ENCODE measurements at regions not wholly inside any gene's neighbourhood (a gene's known extent, or its start where the extent isn't known, plus 50 kb on each side); places are given as distances from the start of the nearest gene placed in this dataset.
A peak's percentile ranks its signal among the peaks of the same experiment; 100 is the strongest.
"Not testable (repeated sequence)": the region's sequence is repeated elsewhere in the genome, so short reads cannot be mapped to it uniquely, and the experiment has no call there.

DNA sequence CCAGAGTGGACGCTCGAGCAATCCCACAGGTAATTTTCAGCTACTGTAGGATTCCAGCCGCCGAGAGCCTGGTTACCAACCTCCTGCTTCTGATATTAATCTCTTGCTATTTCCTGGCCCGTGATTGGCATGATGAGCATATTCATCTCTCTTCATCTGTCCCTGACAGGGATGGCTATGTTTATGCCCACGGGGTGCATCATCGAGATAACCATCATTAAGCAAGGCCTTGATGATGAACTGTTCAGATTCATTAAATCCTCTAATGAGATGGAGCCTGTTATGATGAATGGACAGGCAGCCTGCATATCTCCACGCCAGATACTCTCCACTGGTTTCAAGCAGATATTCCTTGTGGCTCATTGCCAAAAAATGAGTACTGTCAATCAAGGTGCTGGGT, 227.3 kb downstream of the ZNF37A start:
- not testable (repeated sequence) for H4K20me1 ChIP-seq (ENCODE audit: control insufficient read depth, extremely low read depth, insufficient read depth, low read length); H3K9me3 ChIP-seq (ENCODE audit: control insufficient read depth, insufficient read depth, low read depth, low read length); H3K9ac ChIP-seq (ENCODE audit: insufficient read depth, low read length); H3K4me3 ChIP-seq (replicated peaks in 1 of 4; ENCODE audit: control extremely low read depth in 1 of 4, insufficient read depth in 1 of 4, low read depth in 3 of 4, low read length in 4 of 4); H2AFZ ChIP-seq (ENCODE audit: low read length); DNase-seq (ENCODE audit: low read depth in 2 of 2); H3K79me2 ChIP-seq (ENCODE audit: control insufficient read depth, insufficient read depth, low read length); H3K27me3 ChIP-seq (ENCODE audit: control insufficient read depth, insufficient read depth, low read length); H3K4me1 ChIP-seq (ENCODE audit: control insufficient read depth, extremely low read depth, insufficient read depth, low read length); H3K27ac ChIP-seq (ENCODE audit: insufficient read depth, low read length); H3K36me3 ChIP-seq (ENCODE audit: control insufficient read depth, insufficient read depth, low read length); H3K4me2 ChIP-seq (ENCODE audit: extremely low read depth, insufficient read depth, low read length)

- H3K9me3 ChIP-seq (ENCODE audit: control insufficient read depth, insufficient read depth, low read depth, low read length); DNase-seq (ENCODE audit: low read depth in 2 of 2); H3K4me3 ChIP-seq (replicated peaks in 1 of 4; ENCODE audit: control extremely low read depth in 1 of 4, insufficient read depth in 1 of 4, low read depth in 3 of 4, low read length in 4 of 4); H3K27me3 ChIP-seq (ENCODE audit: control insufficient read depth, insufficient read depth, low read length); H3K9ac ChIP-seq (ENCODE audit: insufficient read depth, low read length); H3K27ac ChIP-seq (ENCODE audit: insufficient read depth, low read length); H3K4me1 ChIP-seq (ENCODE audit: control insufficient read depth, extremely low read depth, insufficient read depth, low read length); H3K36me3 ChIP-seq (ENCODE audit: control insufficient read depth, insufficient read depth, low read length); H4K20me1 ChIP-seq (ENCODE audit: control insufficient read depth, extremely low read depth, insufficient read depth, low read length); H3K79me2 ChIP-seq (ENCODE audit: control insufficient read depth, insufficient read depth, low read length); H2AFZ ChIP-seq (ENCODE audit: low read length); H3K4me2 ChIP-seq (ENCODE audit: extremely low read depth, insufficient read depth, low read length): not testable (repeated sequence)
Measured at GRCh38 chr10:38330306-38330705, 236.2 kb downstream of the ZNF37A start.

DNA sequence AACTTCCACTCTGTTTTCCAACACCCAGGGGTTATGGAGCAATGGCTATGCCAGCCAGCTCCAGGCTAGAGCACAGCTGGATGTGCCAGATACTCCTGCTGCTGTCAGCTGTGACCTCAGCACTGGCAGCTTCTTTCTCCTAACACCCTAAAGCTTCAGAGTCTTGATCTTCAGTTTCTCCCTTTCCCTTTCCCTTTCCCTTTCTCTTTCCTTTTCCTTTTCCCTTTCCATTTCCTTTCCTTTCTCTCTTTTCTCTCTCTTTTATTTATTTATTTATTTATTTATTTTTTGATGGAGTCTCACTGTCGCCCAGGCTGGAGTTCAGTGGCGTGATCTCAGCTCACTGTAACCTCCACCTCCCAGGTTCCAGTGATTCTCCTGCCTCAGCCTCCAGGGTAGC, 237.0 kb downstream of the ZNF37A start:
- not testable (repeated sequence) for H3K27ac ChIP-seq (ENCODE audit: insufficient read depth, low read length); H4K20me1 ChIP-seq (ENCODE audit: control insufficient read depth, extremely low read depth, insufficient read depth, low read length); H3K4me3 ChIP-seq (replicated peaks in 1 of 4; ENCODE audit: control extremely low read depth in 1 of 4, insufficient read depth in 1 of 4, low read depth in 3 of 4, low read length in 4 of 4); H3K9ac ChIP-seq (ENCODE audit: insufficient read depth, low read length); H3K36me3 ChIP-seq (ENCODE audit: control insufficient read depth, insufficient read depth, low read length); H2AFZ ChIP-seq (ENCODE audit: low read length); H3K4me2 ChIP-seq (ENCODE audit: extremely low read depth, insufficient read depth, low read length); H3K9me3 ChIP-seq (ENCODE audit: control insufficient read depth, insufficient read depth, low read depth, low read length); H3K4me1 ChIP-seq (ENCODE audit: control insufficient read depth, extremely low read depth, insufficient read depth, low read length); H3K27me3 ChIP-seq (ENCODE audit: control insufficient read depth, insufficient read depth, low read length); H3K79me2 ChIP-seq (ENCODE audit: control insufficient read depth, insufficient read depth, low read length); DNase-seq (ENCODE audit: low read depth in 2 of 2)

DNA sequence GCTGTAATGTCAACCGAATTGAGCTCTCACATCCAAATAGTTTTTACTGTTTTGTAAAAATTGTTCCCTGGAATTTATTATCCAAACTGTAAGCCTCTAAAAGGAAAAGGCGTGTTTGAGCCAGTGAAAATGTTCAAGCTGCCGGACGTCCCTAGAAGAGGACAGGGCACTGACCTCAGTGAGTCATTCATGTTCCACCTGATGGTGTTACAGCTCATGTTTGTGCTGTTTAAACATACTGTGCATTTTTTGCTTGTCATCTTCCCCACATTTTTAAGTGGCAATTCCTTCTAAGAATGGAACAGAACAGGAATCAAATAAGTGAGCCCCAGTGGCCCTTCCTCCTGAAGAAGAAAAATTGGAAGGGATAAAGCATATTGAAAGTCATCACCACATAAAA, 239.6 kb downstream of the ZNF37A start:
- H3K27ac ChIP-seq (ENCODE audit: insufficient read depth, low read length); H3K36me3 ChIP-seq (ENCODE audit: control insufficient read depth, insufficient read depth, low read length); H3K79me2 ChIP-seq (ENCODE audit: control insufficient read depth, insufficient read depth, low read length); H2AFZ ChIP-seq (ENCODE audit: low read length); H3K27me3 ChIP-seq (ENCODE audit: control insufficient read depth, insufficient read depth, low read length); H3K4me2 ChIP-seq (ENCODE audit: extremely low read depth, insufficient read depth, low read length); H4K20me1 ChIP-seq (ENCODE audit: control insufficient read depth, extremely low read depth, insufficient read depth, low read length); H3K4me3 ChIP-seq (replicated peaks in 1 of 4; ENCODE audit: control extremely low read depth in 1 of 4, insufficient read depth in 1 of 4, low read depth in 3 of 4, low read length in 4 of 4); H3K9ac ChIP-seq (ENCODE audit: insufficient read depth, low read length); DNase-seq (ENCODE audit: low read depth in 2 of 2); H3K9me3 ChIP-seq (ENCODE audit: control insufficient read depth, insufficient read depth, low read depth, low read length); H3K4me1 ChIP-seq (ENCODE audit: control insufficient read depth, extremely low read depth, insufficient read depth, low read length): not testable (repeated sequence)

- not testable (repeated sequence) for H3K4me1 ChIP-seq (ENCODE audit: control insufficient read depth, extremely low read depth, insufficient read depth, low read length); DNase-seq (ENCODE audit: low read depth in 2 of 2); H3K4me3 ChIP-seq (replicated peaks in 1 of 4; ENCODE audit: control extremely low read depth in 1 of 4, insufficient read depth in 1 of 4, low read depth in 3 of 4, low read length in 4 of 4); H3K27me3 ChIP-seq (ENCODE audit: control insufficient read depth, insufficient read depth, low read length); H4K20me1 ChIP-seq (ENCODE audit: control insufficient read depth, extremely low read depth, insufficient read depth, low read length); H3K27ac ChIP-seq (ENCODE audit: insufficient read depth, low read length); H3K9ac ChIP-seq (ENCODE audit: insufficient read depth, low read length); H3K9me3 ChIP-seq (ENCODE audit: control insufficient read depth, insufficient read depth, low read depth, low read length); H3K36me3 ChIP-seq (ENCODE audit: control insufficient read depth, insufficient read depth, low read length); H3K79me2 ChIP-seq (ENCODE audit: control insufficient read depth, insufficient read depth, low read length); H2AFZ ChIP-seq (ENCODE audit: low read length); H3K4me2 ChIP-seq (ENCODE audit: extremely low read depth, insufficient read depth, low read length)
Measured at GRCh38 chr10:38350645-38351044, 256.5 kb downstream of the ZNF37A start.

DNA sequence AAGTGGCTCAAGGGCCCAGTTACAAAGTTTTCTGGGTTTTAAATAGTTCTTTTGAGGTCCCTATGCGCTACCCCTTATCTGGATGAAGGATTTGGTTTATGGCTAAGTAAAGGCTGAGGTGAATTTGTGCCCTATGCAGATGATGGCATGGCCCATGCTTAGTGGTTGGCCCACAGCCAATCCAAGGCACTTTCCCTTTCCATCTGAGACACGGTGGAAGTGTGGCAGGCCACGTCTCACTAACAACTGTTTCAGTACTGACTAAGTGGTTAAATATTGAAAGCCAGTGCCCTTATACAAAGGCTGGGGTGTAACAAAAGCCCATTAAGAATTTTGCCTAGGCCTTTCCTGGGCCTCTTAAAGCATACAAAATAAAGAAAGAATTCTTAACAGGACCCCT, 260.3 kb downstream of the ZNF37A start:
- not testable (repeated sequence) for H3K9ac ChIP-seq (ENCODE audit: insufficient read depth, low read length); H4K20me1 ChIP-seq (ENCODE audit: control insufficient read depth, extremely low read depth, insufficient read depth, low read length); H2AFZ ChIP-seq (ENCODE audit: low read length); H3K27me3 ChIP-seq (ENCODE audit: control insufficient read depth, insufficient read depth, low read length); DNase-seq (ENCODE audit: low read depth in 2 of 2); H3K9me3 ChIP-seq (ENCODE audit: control insufficient read depth, insufficient read depth, low read depth, low read length); H3K36me3 ChIP-seq (ENCODE audit: control insufficient read depth, insufficient read depth, low read length); H3K4me1 ChIP-seq (ENCODE audit: control insufficient read depth, extremely low read depth, insufficient read depth, low read length); H3K27ac ChIP-seq (ENCODE audit: insufficient read depth, low read length); H3K4me2 ChIP-seq (ENCODE audit: extremely low read depth, insufficient read depth, low read length); H3K79me2 ChIP-seq (ENCODE audit: control insufficient read depth, insufficient read depth, low read length); H3K4me3 ChIP-seq (replicated peaks in 1 of 4; ENCODE audit: control extremely low read depth in 1 of 4, insufficient read depth in 1 of 4, low read depth in 3 of 4, low read length in 4 of 4)

DNA sequence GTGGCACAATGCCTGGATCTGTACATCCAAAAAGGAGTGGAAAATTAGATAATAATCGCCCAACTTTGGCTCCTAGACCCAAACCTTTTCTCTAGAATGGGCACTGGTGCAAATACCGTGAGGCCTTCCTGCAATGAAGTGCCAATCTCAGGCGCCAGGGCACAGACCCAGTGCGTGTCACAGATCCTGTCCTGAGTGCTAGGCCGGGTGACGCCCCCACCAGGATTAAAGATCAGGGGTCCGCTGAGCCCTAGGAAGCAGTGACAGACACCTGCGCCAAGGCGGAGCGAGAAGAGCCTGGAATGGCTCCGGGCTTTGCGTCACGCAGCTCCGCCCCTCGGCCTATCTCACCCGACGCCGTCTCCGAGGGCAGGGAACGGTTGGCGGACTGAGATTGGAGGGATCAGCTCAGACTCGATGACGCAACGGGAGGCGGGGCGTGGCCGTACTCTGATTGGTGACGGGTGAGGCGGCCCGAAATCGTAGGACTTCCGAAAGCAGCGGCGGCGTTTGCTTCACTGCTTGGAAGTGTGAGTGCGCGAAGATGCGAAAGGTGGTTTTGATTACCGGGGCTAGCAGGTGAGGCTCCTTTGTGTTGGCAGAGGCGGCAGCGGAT, 261.9 kb downstream of the ZNF37A start:
- H3K4me1 ChIP-seq (ENCODE audit: control insufficient read depth, extremely low read depth, insufficient read depth, low read length); H3K79me2 ChIP-seq (ENCODE audit: control insufficient read depth, insufficient read depth, low read length); H3K9me3 ChIP-seq (ENCODE audit: control insufficient read depth, insufficient read depth, low read depth, low read length); H3K27me3 ChIP-seq (ENCODE audit: control insufficient read depth, insufficient read depth, low read length); H3K36me3 ChIP-seq (ENCODE audit: control insufficient read depth, insufficient read depth, low read length); H4K20me1 ChIP-seq (ENCODE audit: control insufficient read depth, extremely low read depth, insufficient read depth, low read length): not testable (repeated sequence)
- Histone ChIP-seq H3K9ac (ENCODE audit: insufficient read depth, low read length) (peak overlapping the region; percentile 23), H3K4me2 (ENCODE audit: extremely low read depth, insufficient read depth, low read length) (peak overlapping the region; percentile 25), H3K27ac (ENCODE audit: insufficient read depth, low read length) (peak overlapping the region; percentile 57), H3K4me3 (replicated peaks in 1 of 4; ENCODE audit: control extremely low read depth in 1 of 4, insufficient read depth in 1 of 4, low read depth in 3 of 4, low read length in 4 of 4) (peak overlapping the region; percentile 23 to 73 (median 50)), H2AFZ (ENCODE audit: low read length) (peak overlapping the region; percentile 84)
- DNase-seq (ENCODE audit: low read depth in 2 of 2): peak; percentile 58 to 60
